SK-N-MC (cell line): ENCODE measurements at regions not wholly inside any gene's neighbourhood (a gene's known extent, or its start where the extent isn't known, plus 50 kb on each side); places are given as distances from the start of the nearest gene placed in this dataset.

Source experiments
- EZH2 ChIP-seq: fragments of 200-600 bp; sonication (generic); IDR thresholded peaks from one replicate; pipeline ENCODE4 v1.6.1; 2017; ENCODE audit warnings: antibody characterized with exemption
- FOXP2 ChIP-seq: optimal IDR thresholded peaks from 2 replicates; pipeline ENCODE3; 2011; ENCODE audit warnings: mild to moderate bottlenecking, moderate library complexity; ENCODE audit not compliant: insufficient read depth; ENCODE audit errors: extremely low read length, control extremely low read depth
- POLR2AphosphoS5 ChIP-seq: IDR thresholded peaks from 2 replicates; pipeline ENCODE4 v1.6.1; 2012; ENCODE audit warnings: mild to moderate bottlenecking, low read depth, low read length, borderline replicate concordance

DNA sequence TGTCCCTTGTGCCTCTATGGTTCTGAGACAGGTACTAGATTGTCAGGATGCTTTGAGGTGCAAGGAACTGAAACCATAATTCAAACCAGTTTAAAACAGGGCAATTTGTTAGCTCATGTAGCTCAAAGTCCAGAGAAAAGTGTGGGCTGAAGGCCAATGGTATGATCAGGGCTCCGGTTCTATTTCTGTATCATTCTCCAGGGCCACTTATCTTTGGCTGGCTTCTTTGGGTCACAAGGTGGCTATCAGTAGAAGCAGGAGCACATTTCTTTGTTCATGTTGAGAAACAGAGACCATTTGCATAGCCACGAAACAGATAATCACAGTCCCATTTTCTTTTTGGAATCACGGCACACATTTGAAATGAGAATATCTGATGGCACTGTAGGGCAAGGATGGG lies 294.9 kb downstream of the ETNK1 start:
- TF ChIP-seq POLR2AphosphoS5 (no peak), EZH2 (no peak), FOXP2 (no peak)
